GM18526 (cell line): ENCODE measurements at regions not wholly inside any gene's neighbourhood (a gene's known extent, or its start where the extent isn't known, plus 50 kb on each side); places are given as distances from the start of the nearest gene placed in this dataset.

Experiments used
- POLR2A ChIP-seq: IDR thresholded peaks from 3 replicates; pipeline ENCODE4 v1.6.1; 2011; ENCODE audit not compliant: insufficient read length; ENCODE audit errors: extremely low read depth

- TF ChIP-seq POLR2A: no peak
These were observed 56.4 kb upstream of the MGAT5 start for GRCh38 chr2:134197445-134197844.

- TF ChIP-seq POLR2A: no peak
These were observed 55.8 kb upstream of the MGAT5 start for GRCh38 chr2:134198006-134198634.

GRCh38 chr2:134199123-134199522 is 54.7 kb upstream of the MGAT5 start:
- TF ChIP-seq POLR2A: no peak

GRCh38 chr2:134200036-134200618 is 53.7 kb upstream of the MGAT5 start:
- TF ChIP-seq POLR2A: no peak

DNA sequence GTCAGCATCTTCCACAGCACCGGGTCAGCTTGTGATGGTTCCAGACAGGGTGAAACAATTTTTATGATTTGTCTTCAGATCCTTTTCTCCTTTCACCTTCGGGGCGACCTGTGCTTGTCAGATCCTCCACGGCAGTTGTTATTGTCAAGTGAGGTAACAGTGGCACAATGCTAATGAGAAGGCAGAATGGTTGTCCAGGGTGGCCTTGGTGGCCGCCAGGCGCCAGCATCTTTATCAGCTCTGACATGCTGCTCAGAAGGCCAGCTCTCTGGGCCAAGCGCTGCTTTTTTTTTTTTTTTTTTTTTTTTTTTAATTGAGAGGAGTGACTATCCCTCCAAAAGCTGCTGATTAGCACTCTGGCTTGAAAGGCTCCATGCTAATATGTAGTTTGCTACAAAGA is 52.3 kb upstream of the MGAT5 start:
- no peak for TF ChIP-seq POLR2A

DNA sequence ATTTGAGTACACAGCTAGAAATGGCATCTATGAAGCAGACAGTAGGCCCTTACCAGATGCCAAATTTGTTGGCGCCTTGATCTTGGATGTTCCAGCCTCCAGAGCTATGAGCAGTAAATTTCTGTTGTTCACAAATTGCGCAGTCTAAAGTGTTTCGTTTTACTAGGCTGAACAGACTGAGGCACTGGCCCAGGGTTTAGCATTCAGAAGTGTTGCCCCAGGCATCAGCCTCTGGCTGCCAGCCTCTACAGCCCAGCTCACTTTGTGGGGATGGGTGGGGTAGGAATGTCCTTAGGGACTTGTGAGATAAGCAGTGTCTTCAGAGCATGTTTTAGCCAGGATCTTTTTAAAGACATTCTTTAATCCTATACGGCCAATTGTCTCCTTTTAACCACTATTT is 51.5 kb upstream of the MGAT5 start:
- TF ChIP-seq POLR2A: no peak

DNA sequence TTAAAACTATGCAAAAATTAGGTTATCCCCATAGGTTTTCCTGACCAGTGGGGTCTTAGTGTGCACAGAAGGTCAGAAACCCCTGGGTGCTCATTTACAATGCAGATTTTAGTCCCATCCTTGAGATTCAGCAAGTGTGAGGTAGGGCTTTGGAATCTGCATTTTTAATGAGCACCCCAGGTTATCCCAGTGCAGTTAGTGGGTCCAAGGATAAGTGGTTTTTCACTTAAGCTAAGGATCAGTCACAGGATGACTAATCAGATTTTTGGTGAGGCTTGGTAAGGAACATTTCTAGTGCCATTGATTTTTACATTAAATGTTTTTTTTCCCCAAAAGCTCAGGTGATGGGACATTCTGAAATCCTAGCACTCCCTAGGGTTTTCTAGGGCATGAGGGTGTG is 50.7 kb upstream of the MGAT5 start:
- no peak for TF ChIP-seq POLR2A
